SK-N-SH (cell line): ENCODE measurements at regions not wholly inside any gene's neighbourhood (a gene's known extent, or its start where the extent isn't known, plus 50 kb on each side); places are given as distances from the start of the nearest gene placed in this dataset.

Experiments used
- CTCF ChIA-PET: fragments of 300-600, 350-600 bp; formaldehyde crosslinking; extraction: SDS; loops from one replicate; lab custom pipeline; 2021; lab: Yijun Ruan, JAX
- POLR2A ChIA-PET: fragments of 350-600 bp; sonication (Branson Sonifier 250); formaldehyde crosslinking; extraction: SDS; loops from one replicate; lab custom pipeline; 2020; ENCODE audit warnings: antibody characterized with exemption, inconsistent platforms; lab: Yijun Ruan, JAX
- DNase-seq: peaks from one replicate; pipeline ENCODE4 v3.0.0; 2012
- H2AFZ ChIP-seq: fragments of 200-600 bp; sonication (generic); 2 replicates; pipeline ENCODE4 v1.8.1; 2016; ENCODE audit warnings: antibody characterized with exemption, mild to moderate bottlenecking, low read depth
- H3F3A ChIP-seq: fragments of 200-600 bp; sonication (generic); replicated peaks from 2 replicates; pipeline ENCODE3; 2016; ENCODE audit warnings: antibody characterized with exemption, mild to moderate bottlenecking; ENCODE audit not compliant: insufficient read depth
- H3K27ac ChIP-seq, 2 experiments: fragments of 200-500 bp in 1 of 2; fragments of 200-600 bp in 1 of 2; sonication (Bioruptor generic) in 1 of 2; sonication (generic), shearing (Covaris generic) in 1 of 2; 2 replicates each; pipeline versions ENCODE4 v1.5.1 to v1.6.1; 2014 to 2016; ENCODE audit warnings: low read depth in 2 of 2, inconsistent platforms in 1 of 2, low read length in 1 of 2, mild to moderate bottlenecking in 1 of 2, mixed read lengths in 1 of 2
- H3K27me3 ChIP-seq: fragments of 200-600 bp; sonication (generic), shearing (Covaris generic); 2 replicates; pipeline ENCODE4 v1.6.1; 2016; ENCODE audit warnings: mixed run types; ENCODE audit not compliant: insufficient read depth
- H3K36me3 ChIP-seq, 2 experiments: fragments of 200-500 bp in 1 of 2; fragments of 200-600 bp in 1 of 2; sonication (Bioruptor generic) in 1 of 2; sonication (generic) in 1 of 2; replicated peaks in 1 of 2; 2 replicates each; pipeline versions ENCODE3 to v1.5.1; 2014 to 2016; ENCODE audit warnings: low read length in 1 of 2, mild to moderate bottlenecking in 1 of 2; ENCODE audit not compliant: insufficient read depth in 2 of 2, control insufficient read depth in 1 of 2
- H3K4me1 ChIP-seq, 2 experiments: fragments of 200-500 bp in 1 of 2; fragments of 200-600 bp in 1 of 2; sonication (Bioruptor generic) in 1 of 2; sonication (generic), shearing (Covaris generic) in 1 of 2; 2 replicates each; pipeline versions ENCODE4 v1.5.1 to v1.6.1; 2014 to 2016; ENCODE audit warnings: low read depth in 1 of 2, low read length in 1 of 2, mixed run types in 1 of 2; ENCODE audit not compliant: insufficient read depth in 2 of 2, control insufficient read depth in 1 of 2
- H3K4me2 ChIP-seq: fragments of 200-600 bp; sonication (generic), shearing (Covaris generic); 2 replicates; pipeline ENCODE4 v1.6.1; 2017; ENCODE audit warnings: mixed run types
- H3K4me3 ChIP-seq, 2 experiments: fragments of 200-500 bp in 1 of 2; fragments of 200-600 bp in 1 of 2; sonication (Bioruptor generic) in 1 of 2; sonication (generic), shearing (Covaris generic) in 1 of 2; 2 replicates each; pipeline versions ENCODE4 v1.5.1 to v1.8.1; 2014 to 2016; ENCODE audit warnings: low read depth in 2 of 2, inconsistent platforms in 1 of 2, low read length in 1 of 2, mild to moderate bottlenecking in 1 of 2, mixed read lengths in 1 of 2, moderate library complexity in 1 of 2
- H3K79me2 ChIP-seq: fragments of 200-600 bp; sonication (generic); 2 replicates; pipeline ENCODE4 v1.8.1; 2017; ENCODE audit warnings: mild to moderate bottlenecking; ENCODE audit not compliant: insufficient read depth
- H3K9ac ChIP-seq: fragments of 200-600 bp; sonication (generic); 2 replicates; pipeline ENCODE4 v1.6.1; 2017; ENCODE audit warnings: mixed run types
- H3K9me2 ChIP-seq: fragments of 200-600 bp; sonication (generic); 2 replicates; pipeline ENCODE4 v1.6.1; 2017; ENCODE audit warnings: mixed run types
- H3K9me3 ChIP-seq: fragments of 200-600 bp; sonication (generic); 2 replicates; pipeline ENCODE4 v1.6.1; 2017; ENCODE audit warnings: mixed run types, mild to moderate bottlenecking, moderate library complexity
- H4K20me1 ChIP-seq: fragments of 200-600 bp; sonication (generic); 2 replicates; pipeline ENCODE4 v1.6.1; 2017; ENCODE audit warnings: mild to moderate bottlenecking, mixed run types; ENCODE audit not compliant: insufficient read depth
- CHD2 ChIP-seq: fragments of 150-350 bp; IDR thresholded peaks from 2 replicates; pipeline ENCODE4 v1.6.1; 2018; ENCODE audit warnings: low read length; ENCODE audit not compliant: partially characterized antibody
- ELF1 ChIP-seq: IDR thresholded peaks from 2 replicates; pipeline ENCODE4 v1.4.0; 2012
- EP300 ChIP-seq, 2 experiments: IDR thresholded peaks; 2 replicates each; pipeline versions ENCODE4 v1.4.0 to v1.6.1; 2012; ENCODE audit warnings: borderline replicate concordance in 1 of 2, low read depth in 1 of 2, low read length in 1 of 2
- EZH2phosphoT487 ChIP-seq: fragments of 200-600 bp; sonication (generic); IDR thresholded peaks from 2 replicates; pipeline ENCODE4 v1.6.1; 2017; ENCODE audit warnings: low read depth, mixed run types, mild to moderate bottlenecking, antibody characterized with exemption, moderate library complexity, borderline replicate concordance
- GABPA ChIP-seq: IDR thresholded peaks from 2 replicates; pipeline ENCODE4 v1.4.0; 2012; ENCODE audit warnings: low read depth, mild to moderate bottlenecking
- GATA2 ChIP-seq: sonication (generic); formaldehyde crosslinking; IDR thresholded peaks from 2 replicates; pipeline ENCODE4 v1.5.0; 2020; ENCODE audit warnings: mild to moderate bottlenecking, missing genetic modification reagents
- IRF3 ChIP-seq: fragments of 150-350 bp; IDR thresholded peaks from 2 replicates; pipeline ENCODE4 v1.6.1; 2016; ENCODE audit warnings: mild to moderate bottlenecking, low read depth, low read length
- MAX ChIP-seq: IDR thresholded peaks from 2 replicates; pipeline ENCODE4 v1.4.0; 2012; ENCODE audit warnings: low read depth
- MXI1 ChIP-seq: IDR thresholded peaks from 2 replicates; pipeline ENCODE4 v1.6.1; 2012; ENCODE audit warnings: mild to moderate bottlenecking, low read depth, low read length, improper control_type of control experiment
- NFIC ChIP-seq: IDR thresholded peaks from 2 replicates; pipeline ENCODE4 v1.4.0; 2012; ENCODE audit warnings: borderline replicate concordance
- NRF1 ChIP-seq: IDR thresholded peaks from 2 replicates; pipeline ENCODE4 v1.6.1; 2012; ENCODE audit warnings: low read depth, mild to moderate bottlenecking, low read length
- PBX3 ChIP-seq: IDR thresholded peaks from 2 replicates; pipeline ENCODE4; 2012
- POLR2AphosphoS5 ChIP-seq: IDR thresholded peaks from 2 replicates; pipeline ENCODE4 v1.6.1; 2012; ENCODE audit warnings: low read depth, low read length
- RCOR1 ChIP-seq: fragments of 150-350 bp; IDR thresholded peaks from 2 replicates; pipeline ENCODE4 v1.6.1; 2017; ENCODE audit warnings: antibody characterized with exemption, low read length
- RXRA ChIP-seq: IDR thresholded peaks from 2 replicates; pipeline ENCODE4 v1.4.0; 2012; ENCODE audit warnings: low read depth, mild to moderate bottlenecking, borderline replicate concordance
- TAF1 ChIP-seq: IDR thresholded peaks from 2 replicates; pipeline ENCODE4 v1.6.1; 2012; ENCODE audit warnings: low read depth, mild to moderate bottlenecking, low read length, moderate library complexity, borderline replicate concordance
- YY1 ChIP-seq: IDR thresholded peaks from 2 replicates; pipeline ENCODE4 v1.4.0; 2012; ENCODE audit warnings: low read depth, mild to moderate bottlenecking
- ZBTB33 ChIP-seq: IDR thresholded peaks from 2 replicates; pipeline ENCODE4 v1.4.0; 2012; ENCODE audit warnings: low read depth, borderline replicate concordance
- WGBS: methylation state at CpG from one replicate; pipeline ENCODE4 v1.1.6; 2017; ENCODE audit warnings: low lambda C conversion rate; 5-methylcytosine and 5-hydroxymethylcytosine counted together

GRCh38 chr1:239717097-239717917 is 330.9 kb downstream of the CHRM3 start:
- peaks cover 0 to 21% of the 10 kb centered on the region in 2 experiments; a peak in 2 of 4 replicates for H3K4me1 ChIP-seq
- H3F3A ChIP-seq, result no peaks in the 10 kb centered on the region
- H2AFZ ChIP-seq, result no peak overlapping the region
- H3K4me2 ChIP-seq, result no peak overlapping the region
- peak overlapping the region in 1 of 2 experiments; percentile 81; a peak in 2 of 4 replicates for H3K27ac ChIP-seq
- no peaks in the 10 kb centered on the region for H3K9me2 ChIP-seq
- 41% methylated on average over 8 of the region's 8 CpGs for WGBS
- H4K20me1 ChIP-seq, result no peaks in the 10 kb centered on the region
- H3K36me3 ChIP-seq, result peaks cover 0 to 3% of the 10 kb centered on the region in 2 experiments
- no peaks in the 10 kb centered on the region for H3K79me2 ChIP-seq
- no peak overlapping the region for H3K9ac ChIP-seq
- CTCF ChIA-PET, result interaction anchor here (1.5 kb wide), 1 partner anchor 73 kb away, joined by 3 read pairs; no protein-coding TSS in a partner anchor
- H3K9me3 ChIP-seq, result no peaks in the 10 kb centered on the region
- POLR2A ChIA-PET, result no interaction called here
- DNase-seq, result peak; percentile 23
- no peak overlapping the region for H3K4me3 ChIP-seq
- TF ChIP-seq GATA2 (CRISPR knock-in tag), result peak; percentile 70
- peak; percentile 56; the same call in 1 of the 2 replicates for TF ChIP-seq RCOR1
- TF ChIP-seq CHD2, result no peak
- no peak for TF ChIP-seq MXI1
- no peak; a peak in 1 of 4 replicates for TF ChIP-seq EP300 (IDR thresholded peaks at IDR 0.05; ENCODE audit: borderline replicate concordance in 1 of 2, low read depth in 1 of 2, low read length in 1 of 2)
- no peak for TF ChIP-seq MAX
- no peak for TF ChIP-seq PBX3
- no peak for TF ChIP-seq YY1
- TF ChIP-seq RXRA, result no peak
- no peak for TF ChIP-seq TAF1
- TF ChIP-seq IRF3, result no peak
- no peak for TF ChIP-seq ZBTB33
- no peak for TF ChIP-seq GABPA
- no peak for TF ChIP-seq POLR2AphosphoS5
- TF ChIP-seq NRF1, result no peak
- TF ChIP-seq ELF1, result no peak
- TF ChIP-seq NFIC, result no peak
- TF ChIP-seq EZH2phosphoT487, result no peak
- H3K27me3 ChIP-seq, result no peaks in the 10 kb centered on the region
